HG03342 (cell line): ENCODE measurements at regions not wholly inside any gene's neighbourhood (a gene's known extent, or its start where the extent isn't known, plus 50 kb on each side); places are given as distances from the start of the nearest gene placed in this dataset.
"Not testable (repeated sequence)": the region's sequence is repeated elsewhere in the genome, so short reads cannot be mapped to it uniquely, and the experiment has no call there.

ENCODE experiments used
- ATAC-seq: cut with Tn5 transposase; IDR thresholded peaks from one replicate; pipeline ENCODE4 v1.9.1; 2021; ENCODE audit warnings: mild to moderate bottlenecking, moderate library complexity; ENCODE audit not compliant: unreplicated experiment

DNA sequence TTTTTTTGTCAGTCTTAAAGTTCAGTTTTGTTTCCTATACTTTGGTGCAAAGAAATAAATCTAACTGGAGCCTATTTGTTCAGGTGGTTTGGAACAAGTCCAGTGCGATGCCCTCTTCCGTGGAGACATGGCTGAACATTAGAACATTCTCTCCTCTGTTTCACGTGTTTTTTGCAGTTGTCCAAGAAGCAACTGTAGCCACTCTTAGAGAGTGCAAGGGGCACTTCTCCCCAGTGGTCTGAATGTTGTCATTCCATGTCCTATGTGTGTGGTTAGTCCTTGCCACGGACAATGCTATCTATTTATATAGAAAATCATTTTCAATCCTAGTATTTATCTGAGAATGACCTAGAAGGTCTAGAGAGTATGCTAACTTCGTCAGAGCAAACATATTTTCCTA lies 1232.5 kb upstream of the SEL1L start:
- no peak for ATAC-seq

GRCh38 chr14:82766996-82767395 lies 1233.3 kb upstream of the SEL1L start:
- ATAC-seq = no peak

DNA sequence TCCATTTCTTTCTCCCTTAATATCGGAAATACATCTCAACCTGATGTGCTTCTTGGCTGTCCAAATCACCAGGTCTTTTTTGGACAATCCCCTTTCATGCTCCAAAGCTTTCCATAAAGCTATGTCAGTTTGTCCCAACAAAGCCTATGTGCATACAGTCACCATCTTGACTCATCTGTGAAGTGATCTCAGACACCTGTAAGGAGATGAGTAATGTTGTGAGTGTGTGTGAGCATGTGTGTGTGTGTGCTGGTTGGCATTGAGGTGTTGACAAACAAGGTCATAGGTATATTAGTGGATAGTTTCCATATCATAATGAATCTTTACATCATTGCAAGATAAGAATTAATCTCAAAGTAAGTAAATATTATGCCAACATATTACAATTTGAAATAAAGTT lies 1243.3 kb upstream of the SEL1L start:
- no peak for ATAC-seq

DNA sequence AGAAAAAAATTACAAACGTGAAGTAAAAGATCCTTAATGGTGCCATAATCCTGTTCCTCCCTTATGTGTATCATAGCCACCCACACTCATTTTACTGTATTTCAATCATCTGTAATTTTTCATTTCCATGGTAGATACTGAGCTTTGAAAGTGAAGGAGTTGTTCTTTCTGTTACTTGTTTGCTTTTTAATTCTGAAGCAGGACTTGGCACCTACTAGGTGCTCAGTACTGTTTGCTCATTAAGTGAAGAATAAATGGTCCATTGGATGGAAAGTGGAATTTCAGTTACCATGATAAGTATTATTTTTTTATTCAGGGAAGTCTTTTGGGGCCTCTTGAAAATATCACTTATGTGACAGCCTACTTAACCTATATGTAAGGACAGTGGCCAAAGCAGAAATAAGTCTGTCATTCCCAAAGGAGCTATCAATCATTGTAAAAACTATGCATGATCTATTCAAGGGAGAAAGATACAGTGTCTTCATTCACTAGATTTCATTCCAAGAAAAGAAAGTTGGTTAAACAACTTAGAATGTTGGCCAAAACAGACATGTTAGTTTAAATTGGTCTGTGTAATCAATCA lies 1244.4 kb upstream of the SEL1L start:
- ATAC-seq = no peak

DNA sequence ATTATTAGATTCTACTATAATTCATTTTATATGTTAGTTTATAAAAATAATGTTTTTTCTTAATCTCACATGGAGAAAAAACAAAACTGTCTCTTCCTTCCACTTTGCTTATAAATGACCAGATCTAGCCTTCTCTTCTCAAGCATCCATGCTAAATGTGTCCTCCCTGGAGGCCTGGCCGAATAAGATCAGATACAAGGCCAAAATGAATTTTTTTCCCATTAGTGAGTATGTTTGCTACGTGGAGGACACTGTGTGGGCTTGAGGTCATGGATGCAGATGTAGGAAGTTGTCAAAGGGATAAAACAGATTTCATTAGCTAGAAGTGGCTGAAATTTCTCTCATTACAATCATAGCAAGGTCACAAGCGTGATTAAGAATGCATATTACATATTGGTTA lies 1244.9 kb upstream of the SEL1L start:
- ATAC-seq = no peak

DNA sequence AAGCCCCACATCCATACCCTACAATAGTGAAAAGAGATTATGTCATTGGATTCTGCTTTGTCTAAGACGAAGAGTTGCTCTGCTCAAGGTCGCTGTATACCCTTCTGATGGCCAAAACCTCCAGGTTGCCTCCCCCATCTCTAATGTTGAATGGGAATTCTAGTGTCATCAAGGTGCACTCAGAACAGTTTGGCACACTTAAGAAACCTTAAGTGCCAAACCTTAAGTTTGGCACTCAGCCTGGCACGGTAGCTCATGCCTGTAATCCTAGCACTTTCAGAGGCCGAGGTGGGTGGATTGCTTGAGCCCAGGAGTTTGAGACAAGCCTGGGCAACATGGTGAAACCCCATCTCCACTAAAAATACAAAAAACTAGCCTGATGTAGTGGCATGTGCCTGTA lies 1245.6 kb upstream of the SEL1L start:
- no peak for ATAC-seq

- ATAC-seq = no peak
These were observed 1252.3 kb upstream of the SEL1L start for GRCh38 chr14:82785756-82786482.

GRCh38 chr14:82786483-82786880 lies 1252.8 kb upstream of the SEL1L start:
- no peak for ATAC-seq

- no peak for ATAC-seq
These were observed 1262.4 kb upstream of the SEL1L start for GRCh38 chr14:82796086-82796485.

DNA sequence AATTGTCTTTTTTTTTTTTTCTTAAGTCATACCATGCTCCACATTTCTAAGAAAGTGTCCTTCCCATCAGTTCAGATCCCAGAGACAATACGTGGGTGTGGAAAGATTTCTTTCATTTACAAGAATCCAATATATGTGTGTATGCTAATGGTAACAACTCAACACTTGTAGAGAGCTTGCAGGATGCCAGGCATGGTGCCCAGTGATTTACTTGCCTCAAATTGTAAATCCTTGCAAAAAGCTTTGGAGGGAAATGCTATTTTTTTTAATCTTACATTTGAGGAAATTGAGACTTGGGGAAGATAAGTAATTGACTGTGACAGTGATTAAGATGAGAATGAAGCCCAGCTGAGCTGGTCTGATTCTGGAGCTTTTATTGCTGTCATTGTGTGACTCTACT lies 1264.6 kb upstream of the SEL1L start:
- ATAC-seq = no peak

- no peak for ATAC-seq
These were observed 1272.5 kb upstream of the SEL1L start for GRCh38 chr14:82805892-82806825.

- no peak for ATAC-seq
These were observed 1277.6 kb upstream of the SEL1L start for GRCh38 chr14:82811246-82811645.

DNA sequence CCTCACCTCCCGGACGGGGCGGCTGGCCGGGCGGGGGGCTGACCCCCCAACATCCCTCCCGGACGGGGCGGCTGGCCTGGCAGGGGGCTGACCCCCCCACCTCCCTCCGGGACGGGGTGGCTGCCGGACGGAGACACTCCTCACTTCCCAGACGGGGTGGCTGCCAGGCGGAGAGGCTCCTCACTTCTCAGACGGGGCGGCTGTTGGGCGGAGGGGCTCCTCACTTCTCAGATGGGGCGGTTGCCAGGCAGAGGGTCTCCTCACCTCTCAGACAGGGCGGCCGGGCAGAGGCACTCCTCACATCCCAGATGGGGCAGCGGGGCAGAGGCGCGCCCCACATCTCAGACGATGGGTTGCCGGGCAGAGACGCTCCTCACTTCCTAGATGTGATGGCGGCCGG lies 1280.7 kb upstream of the SEL1L start:
- ATAC-seq = not testable (repeated sequence)

DNA sequence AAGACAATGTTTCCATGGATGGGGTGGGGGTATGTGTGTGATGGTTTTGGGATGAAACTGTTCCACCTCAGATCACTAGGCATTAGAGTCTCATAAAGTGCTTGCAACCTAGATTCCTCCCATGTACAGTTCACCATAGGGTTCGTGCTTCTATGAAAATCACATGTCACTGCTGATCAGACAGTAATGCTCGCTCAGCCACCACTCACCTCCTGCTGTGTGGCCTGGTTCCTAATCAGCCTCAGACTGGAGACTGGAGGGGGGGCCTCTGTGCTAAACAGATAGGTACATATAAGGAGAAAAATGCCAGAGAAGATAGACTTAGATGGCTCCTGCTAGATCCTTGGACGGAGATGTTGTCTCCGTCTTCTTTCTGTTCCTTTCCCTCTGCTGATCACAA lies 1296.9 kb upstream of the SEL1L start:
- no peak for ATAC-seq

GRCh38 chr14:82836256-82836950 lies 1302.8 kb upstream of the SEL1L start:
- ATAC-seq = no peak

DNA sequence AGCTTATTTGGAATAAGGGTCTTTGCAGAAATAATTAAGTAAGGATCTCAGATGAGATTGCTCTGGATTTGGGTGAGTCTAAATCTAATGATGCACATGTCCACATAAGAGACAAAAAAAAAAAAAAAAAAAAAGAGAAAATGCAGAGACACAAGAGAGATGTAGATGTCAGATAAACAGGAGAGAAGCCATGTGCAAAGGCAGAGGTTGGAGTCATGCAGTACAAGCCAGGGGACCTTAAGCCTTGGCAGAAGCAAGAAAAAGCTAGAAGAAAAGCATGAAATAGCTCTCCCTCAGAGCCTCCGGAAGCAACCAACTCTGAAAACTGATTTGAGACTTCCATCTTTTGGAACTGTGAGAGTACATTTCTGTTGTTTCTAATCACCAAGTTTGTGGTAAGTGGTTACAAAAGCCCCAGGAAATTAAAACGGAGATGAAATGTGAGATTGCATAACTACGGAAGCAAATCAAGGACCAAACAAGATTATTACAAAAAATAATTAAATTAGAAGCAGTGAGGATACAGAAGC lies 1304.0 kb upstream of the SEL1L start:
- ATAC-seq = no peak

DNA sequence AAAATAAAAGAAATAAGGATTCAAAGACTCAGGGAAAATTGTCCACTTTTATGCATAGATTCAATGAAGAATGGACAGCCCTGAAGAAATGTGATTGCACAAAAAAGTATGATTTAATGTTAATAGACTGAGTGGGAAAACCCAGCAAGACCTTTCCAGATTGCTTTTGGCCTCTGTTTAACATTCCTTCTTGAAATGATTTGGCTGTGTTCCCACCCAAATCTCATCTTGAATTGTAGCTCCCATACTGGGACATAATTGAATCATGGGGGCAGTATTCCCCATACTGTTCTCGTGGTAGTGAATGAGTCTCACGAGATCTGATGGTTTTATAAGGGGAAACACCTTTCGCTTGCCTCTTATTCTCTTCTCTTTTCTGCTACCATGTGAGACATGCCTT lies 1316.9 kb upstream of the SEL1L start:
- no peak for ATAC-seq

GRCh38 chr14:82854131-82854530 lies 1320.5 kb upstream of the SEL1L start:
- ATAC-seq = no peak

DNA sequence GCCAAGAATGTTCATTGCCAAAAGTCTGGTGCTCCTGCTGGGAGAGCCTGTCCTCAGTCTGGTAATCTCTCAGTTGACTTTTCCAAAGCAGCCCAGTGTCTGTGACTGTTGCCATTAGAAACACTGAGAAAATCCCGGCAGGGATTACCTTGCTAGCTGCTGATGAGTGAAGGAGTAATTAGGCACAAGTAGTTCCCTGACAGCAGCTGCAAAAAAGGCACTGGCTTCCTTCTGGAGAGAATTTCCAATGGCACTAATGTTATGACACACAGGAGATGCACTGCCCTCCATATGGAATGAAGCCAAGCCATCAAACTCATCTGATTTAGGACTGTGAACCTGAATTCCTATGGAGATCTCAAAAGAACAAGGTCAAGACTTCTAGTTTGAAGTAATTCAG lies 1321.2 kb upstream of the SEL1L start:
- no peak for ATAC-seq

DNA sequence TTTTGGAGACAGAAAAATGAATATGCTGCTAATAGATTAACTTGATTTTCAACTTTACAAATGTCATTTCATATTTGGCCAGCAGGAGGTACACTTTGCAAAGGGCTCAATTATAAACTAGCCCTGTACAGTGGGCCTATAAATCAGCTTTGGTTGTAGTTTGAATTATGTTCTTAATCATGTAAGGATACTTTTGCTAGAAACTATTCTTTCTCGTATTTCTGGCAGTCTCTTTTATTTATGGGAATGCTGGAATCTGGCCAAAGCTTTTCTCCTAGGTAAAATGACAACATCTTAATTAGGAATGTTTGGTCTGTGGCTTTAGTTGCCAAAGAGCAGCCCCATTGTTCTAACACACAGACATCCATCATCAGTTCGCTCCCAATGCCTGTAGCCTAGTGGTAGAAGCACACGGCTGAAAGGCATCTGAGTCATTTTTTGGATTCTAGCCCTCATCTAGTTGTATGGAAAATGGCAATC lies 1322.3 kb upstream of the SEL1L start:
- ATAC-seq = no peak

GRCh38 chr14:82861313-82861712 lies 1327.7 kb upstream of the SEL1L start:
- no peak for ATAC-seq
